HCT116 (cell line): ENCODE measurements at regions not wholly inside any gene's neighbourhood (a gene's known extent, or its start where the extent isn't known, plus 50 kb on each side); places are given as distances from the start of the nearest gene placed in this dataset.

Experiments
- ATF3 ChIP-seq: IDR thresholded peaks from 2 replicates; pipeline ENCODE4 v1.6.1; 2012
- CEBPB ChIP-seq: IDR thresholded peaks from 2 replicates; pipeline ENCODE4 v1.6.1; 2012; ENCODE audit warnings: low read depth
- CTCF ChIP-seq, 3 experiments: fragments of 200-600 bp in 1 of 3; sonication (generic) in 1 of 3; IDR thresholded peaks in 2 of 3; conservative IDR thresholded peaks in 1 of 3; 2 replicates each; pipeline ENCODE4 v1.5.1; 2012 to 2017; ENCODE audit warnings: low read depth in 2 of 3, low read length in 2 of 3, antibody characterized with exemption in 1 of 3, borderline replicate concordance in 1 of 3, control low read depth in 1 of 3, mild to moderate bottlenecking in 1 of 3, mixed read lengths in 1 of 3, mixed run types in 1 of 3, moderate library complexity in 1 of 3; ENCODE audit not compliant: insufficient read depth in 1 of 3
- EZH2 ChIP-seq: fragments of 200-600 bp; sonication (generic); IDR thresholded peaks from 2 replicates; pipeline ENCODE4 v1.6.1; 2017; ENCODE audit warnings: antibody characterized with exemption, mixed run types
- EZH2phosphoT487 ChIP-seq: fragments of 200-600 bp; IDR thresholded peaks from 2 replicates; pipeline ENCODE4 v1.6.1; 2018; ENCODE audit warnings: antibody characterized with exemption, borderline replicate concordance
- POLR2A ChIP-seq: IDR thresholded peaks from 2 replicates; pipeline ENCODE4 v1.7.0; 2011; ENCODE audit warnings: borderline replicate concordance; ENCODE audit not compliant: insufficient read depth, insufficient read length; ENCODE audit errors: extremely low read depth
- POLR2AphosphoS5 ChIP-seq: IDR thresholded peaks from 2 replicates; pipeline ENCODE4 v1.6.1; 2011; ENCODE audit warnings: mild to moderate bottlenecking, low read depth, low read length, moderate library complexity
- RAD21 ChIP-seq: IDR thresholded peaks from 2 replicates; pipeline ENCODE4 v1.6.1; 2012; ENCODE audit warnings: low read depth, mild to moderate bottlenecking
- SRF ChIP-seq: IDR thresholded peaks from 2 replicates; pipeline ENCODE4 v1.6.1; 2012; ENCODE audit warnings: low read depth
- ZFX ChIP-seq: fragments of 450-650 bp; IDR thresholded peaks from 2 replicates; pipeline ENCODE4 v1.6.1; 2017
- TF ChIP-seq, protein P1 (sequence below): IDR thresholded peaks from 2 replicates; pipeline ENCODE4 v1.6.1; 2012

GRCh38 chr15:94927003-94927402 is 695.6 kb downstream of the MCTP2 start:
- no peak for TF ChIP-seq CTCF (IDR thresholded peaks at IDR 0.05 in 2 of 3, conservative IDR thresholded peaks at IDR 0.05 in 1 of 3; ENCODE audit: borderline replicate concordance in 1 of 3, insufficient read depth in 1 of 3, low read depth in 2 of 3, low read length in 2 of 3)
- no peak for TF ChIP-seq POLR2A
- TF ChIP-seq POLR2AphosphoS5: no peak
- no peak for TF ChIP-seq EZH2
- TF ChIP-seq RAD21: no peak
- TF ChIP-seq ZFX: no peak
- TF ChIP-seq EZH2phosphoT487: no peak
- TF ChIP-seq SRF: no peak
- no peak for TF ChIP-seq ATF3
- TF ChIP-seq, protein P1, sequence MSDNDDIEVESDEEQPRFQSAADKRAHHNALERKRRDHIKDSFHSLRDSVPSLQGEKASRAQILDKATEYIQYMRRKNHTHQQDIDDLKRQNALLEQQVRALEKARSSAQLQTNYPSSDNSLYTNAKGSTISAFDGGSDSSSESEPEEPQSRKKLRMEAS: no peak
- no peak for TF ChIP-seq CEBPB
